Tibial artery (tissue), 4 donors: ENCODE measurements at regions not wholly inside any gene's neighbourhood (a gene's known extent, or its start where the extent isn't known, plus 50 kb on each side); places are given as distances from the start of the nearest gene placed in this dataset.

ENCODE experiments used
- DNase-seq, 2 donors: peaks; one replicate each; pipeline ENCODE4 v3.0.0-alpha.2; 2019
- H3K27ac ChIP-seq, 2 donors: fragments of 200-600 bp; sonication (generic) in 1 of 2; 1 replicate in 1 of 2; 2 replicates in 1 of 2; pipeline ENCODE4 v1.5.1; 2018 to 2019; ENCODE audit warnings: mild to moderate bottlenecking in 1 of 2
- H3K27me3 ChIP-seq, 2 donors: fragments of 200-600 bp; sonication (generic) in 1 of 2; one replicate each; pipeline versions ENCODE4 v1.5.1 to v1.6.0; 2016 to 2019
- H3K36me3 ChIP-seq, 3 donors: fragments of 200-600 bp; sonication (generic) in 2 of 3; one replicate each; pipeline ENCODE4 v1.5.1; 2016 to 2019; ENCODE audit warnings: mild to moderate bottlenecking in 2 of 3
- H3K4me1 ChIP-seq, 4 donors: fragments of 200-600 bp; sonication (generic) in 2 of 4; 1 replicate in 3 of 4; 2 replicates in 1 of 4; pipeline ENCODE4 v1.5.1; 2016 to 2019
- H3K4me3 ChIP-seq, 2 donors: fragments of 200-600 bp; sonication (generic) in 1 of 2; 1 replicate in 1 of 2; 2 replicates in 1 of 2; pipeline ENCODE4 v1.5.1; 2018 to 2019; ENCODE audit warnings: mild to moderate bottlenecking in 2 of 2
- H3K9me3 ChIP-seq, 3 donors: fragments of 200-600 bp; sonication (generic) in 1 of 3; one replicate each; pipeline ENCODE4 v1.5.1; 2016 to 2019
- intact Hi-C: fragments of 100-400 bp; cut with DNase I; formaldehyde crosslinking; loops from one replicate; pipeline ENCODE4 v1.15.0; 2023; ENCODE audit warnings: low total_unique reads
- TF ChIP-seq, protein P1 (sequence below), 2 experiments: fragments of 200-600 bp in 1 of 2; fragments of 450-650 bp in 1 of 2; IDR thresholded peaks; one replicate each; pipeline ENCODE4 v1.5.1; 2017 to 2019; ENCODE audit warnings: antibody characterized with exemption in 2 of 2, mild to moderate bottlenecking in 1 of 2, moderate library complexity in 1 of 2

DNA sequence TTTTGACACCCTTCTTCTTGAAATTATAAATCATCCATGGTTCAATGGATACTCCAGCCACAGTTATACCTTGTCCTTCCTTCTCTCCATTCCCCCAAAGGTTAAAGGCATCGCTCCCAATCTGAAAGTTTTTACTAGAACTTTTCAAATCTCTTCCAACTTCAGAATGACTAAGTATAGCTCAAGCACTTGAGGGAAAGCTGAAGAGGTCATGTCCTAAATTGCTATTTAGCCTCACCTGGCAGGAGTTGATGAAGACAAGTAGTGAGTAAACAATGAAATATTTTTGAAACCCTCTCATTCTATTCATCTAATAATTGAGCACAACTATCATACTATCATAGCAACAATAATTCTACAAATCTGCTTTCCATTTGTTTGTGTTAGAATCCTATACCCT lies 167.8 kb downstream of the HNMT start:
- intact Hi-C loops: no loop called here
- no peak for DNase-seq
- no peak overlapping the region for H3K4me3 ChIP-seq
- H3K9me3 ChIP-seq: no peaks in the 10 kb centered on the region
- no peaks in the 10 kb centered on the region for H3K27me3 ChIP-seq
- H3K36me3 ChIP-seq: no peaks in the 10 kb centered on the region
- TF ChIP-seq, protein P1, sequence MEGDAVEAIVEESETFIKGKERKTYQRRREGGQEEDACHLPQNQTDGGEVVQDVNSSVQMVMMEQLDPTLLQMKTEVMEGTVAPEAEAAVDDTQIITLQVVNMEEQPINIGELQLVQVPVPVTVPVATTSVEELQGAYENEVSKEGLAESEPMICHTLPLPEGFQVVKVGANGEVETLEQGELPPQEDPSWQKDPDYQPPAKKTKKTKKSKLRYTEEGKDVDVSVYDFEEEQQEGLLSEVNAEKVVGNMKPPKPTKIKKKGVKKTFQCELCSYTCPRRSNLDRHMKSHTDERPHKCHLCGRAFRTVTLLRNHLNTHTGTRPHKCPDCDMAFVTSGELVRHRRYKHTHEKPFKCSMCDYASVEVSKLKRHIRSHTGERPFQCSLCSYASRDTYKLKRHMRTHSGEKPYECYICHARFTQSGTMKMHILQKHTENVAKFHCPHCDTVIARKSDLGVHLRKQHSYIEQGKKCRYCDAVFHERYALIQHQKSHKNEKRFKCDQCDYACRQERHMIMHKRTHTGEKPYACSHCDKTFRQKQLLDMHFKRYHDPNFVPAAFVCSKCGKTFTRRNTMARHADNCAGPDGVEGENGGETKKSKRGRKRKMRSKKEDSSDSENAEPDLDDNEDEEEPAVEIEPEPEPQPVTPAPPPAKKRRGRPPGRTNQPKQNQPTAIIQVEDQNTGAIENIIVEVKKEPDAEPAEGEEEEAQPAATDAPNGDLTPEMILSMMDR (IDR thresholded peaks at IDR 0.05): no peak
- no peak overlapping the region for H3K27ac ChIP-seq
- no peaks in the 10 kb centered on the region for H3K4me1 ChIP-seq

DNA sequence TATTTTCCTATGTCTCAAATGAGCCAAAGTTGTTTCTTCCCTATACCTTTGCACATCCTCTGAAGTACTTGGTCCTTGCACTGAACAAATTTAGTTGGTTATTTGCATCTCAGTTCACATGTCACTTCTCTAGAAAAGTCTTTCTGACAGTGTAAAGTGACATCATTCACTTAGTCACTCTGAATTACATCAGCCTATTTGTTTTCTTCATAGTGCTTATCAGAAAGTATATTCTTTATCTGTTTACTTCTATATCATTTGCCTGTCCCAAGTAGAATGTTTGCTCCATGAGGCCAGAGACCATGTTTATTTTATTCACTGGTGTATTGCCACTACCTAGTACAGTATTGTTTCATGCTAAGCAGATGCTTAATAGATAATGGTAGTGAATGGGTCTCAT lies 173.7 kb downstream of the HNMT start:
- H3K27me3 ChIP-seq: no peaks in the 10 kb centered on the region

GRCh38 chr2:138147796-138148195 lies 183.5 kb downstream of the HNMT start:
- H3K4me1 ChIP-seq: no peaks in the 10 kb centered on the region
- intact Hi-C loops: no loop called here
- H3K27me3 ChIP-seq: no peaks in the 10 kb centered on the region
- H3K36me3 ChIP-seq: peaks cover 0 to 7% (median 0%) of the 10 kb centered on the region in 3 donors
- H3K4me3 ChIP-seq: no peak overlapping the region
- DNase-seq: no peak
- H3K9me3 ChIP-seq: no peaks in the 10 kb centered on the region
- TF ChIP-seq, protein P1 (IDR thresholded peaks at IDR 0.05): no peak
- H3K27ac ChIP-seq: no peak overlapping the region

More for the DNA sequence above, 173.7 kb downstream of the HNMT start:
- Histone ChIP-seq H3K9me3 (no peaks in the 10 kb centered on the region), H3K4me3 (no peak overlapping the region), H3K27ac (no peak overlapping the region), H3K36me3 (no peaks in the 10 kb centered on the region), H3K4me1 (no peaks in the 10 kb centered on the region)
- no peak for DNase-seq
- intact Hi-C loops: no loop called here
- TF ChIP-seq, protein P1 (IDR thresholded peaks at IDR 0.05): no peak

- TF ChIP-seq, protein P1 (IDR thresholded peaks at IDR 0.05): no peak
- no peak for DNase-seq
- intact Hi-C loops: no loop called here
- no peaks in the 10 kb centered on the region for H3K9me3 ChIP-seq
- H3K36me3 ChIP-seq: peaks cover 0 to 7% (median 0%) of the 10 kb centered on the region in 3 donors
- no peak overlapping the region for H3K27ac ChIP-seq
- H3K27me3 ChIP-seq: no peaks in the 10 kb centered on the region
- no peaks in the 10 kb centered on the region for H3K4me1 ChIP-seq
- H3K4me3 ChIP-seq: no peak overlapping the region
Observed at GRCh38 chr2:138155304-138155703, 191.0 kb downstream of the HNMT start.

DNA sequence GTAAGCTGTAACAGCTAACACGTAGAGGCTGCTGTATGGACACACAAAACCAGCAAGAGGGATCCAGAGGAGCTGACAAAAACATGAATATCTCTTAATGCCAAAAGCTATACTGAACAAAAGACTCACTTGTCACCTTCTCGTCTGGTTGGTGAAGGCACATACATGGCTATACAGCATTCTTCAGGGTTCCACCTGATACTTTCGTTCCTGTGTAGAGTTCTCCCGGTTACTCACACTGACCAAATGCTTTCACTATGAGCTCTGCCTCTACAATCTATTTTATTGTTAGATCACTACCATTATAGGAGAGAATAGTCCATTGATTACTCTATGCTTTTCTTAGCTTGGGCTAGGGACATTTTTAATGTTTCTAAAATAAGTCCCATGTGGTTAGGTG lies 193.1 kb downstream of the HNMT start:
- H3K27me3 ChIP-seq: no peaks in the 10 kb centered on the region
- peak overlapping the region in 1 of 2 donors; percentile 17 for H3K4me3 ChIP-seq
- peaks cover 0 to under 1% (median 0%) of the 10 kb centered on the region in 3 donors for H3K36me3 ChIP-seq
- TF ChIP-seq, protein P1 (IDR thresholded peaks at IDR 0.05): no peak
- no peak overlapping the region for H3K27ac ChIP-seq
- no peaks in the 10 kb centered on the region for H3K9me3 ChIP-seq
- DNase-seq: no peak
- intact Hi-C loops: no loop called here
- no peaks in the 10 kb centered on the region for H3K4me1 ChIP-seq

DNA sequence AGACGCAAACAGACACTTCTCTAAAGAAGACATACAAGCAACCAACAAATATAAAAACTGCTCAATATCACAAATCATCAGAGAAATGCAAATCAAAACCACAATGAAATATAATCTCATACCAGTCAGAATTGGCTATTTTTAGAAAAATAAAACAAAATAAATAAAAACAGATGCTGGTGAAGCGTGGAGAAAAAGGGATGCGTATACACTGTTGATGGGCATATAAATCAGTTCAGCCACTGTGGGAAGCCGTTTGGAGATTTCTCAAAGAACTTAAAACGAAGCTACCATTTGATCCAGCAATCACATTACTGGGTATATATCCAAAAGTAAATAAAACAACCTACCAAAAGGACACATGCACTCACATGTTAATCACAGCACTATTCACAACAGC lies 206.2 kb downstream of the HNMT start:
- TF ChIP-seq, protein P1 (IDR thresholded peaks at IDR 0.05): no peak
- peaks cover 0 to 10% (median 7%) of the 10 kb centered on the region in 3 donors for H3K9me3 ChIP-seq
- H3K36me3 ChIP-seq: no peaks in the 10 kb centered on the region
- no peaks in the 10 kb centered on the region for H3K4me1 ChIP-seq
- no peak overlapping the region for H3K27ac ChIP-seq
- no peaks in the 10 kb centered on the region for H3K27me3 ChIP-seq
- DNase-seq: no peak
- no peak overlapping the region for H3K4me3 ChIP-seq
- intact Hi-C loops: no loop called here
